Activated CD4-positive, alpha-beta T cell treated with anti-CD3 and anti-CD28 coated beads, Interleukin-2, amount 50 U/mL, for 48 hours (primary cell): ENCODE measurements at regions not wholly inside any gene's neighbourhood (a gene's known extent, or its start where the extent isn't known, plus 50 kb on each side); places are given as distances from the start of the nearest gene placed in this dataset.
"Not testable (repeated sequence)": the region's sequence is repeated elsewhere in the genome, so short reads cannot be mapped to it uniquely, and the experiment has no call there.

Experiments used
- DNase-seq, 2 experiments: peaks; one replicate each; pipeline ENCODE4 v3.0.0-alpha.2; 2020

- no peak for DNase-seq
Measured at GRCh38 chr7:69434398-69434815, 163.9 kb upstream of the AUTS2 start.

DNA sequence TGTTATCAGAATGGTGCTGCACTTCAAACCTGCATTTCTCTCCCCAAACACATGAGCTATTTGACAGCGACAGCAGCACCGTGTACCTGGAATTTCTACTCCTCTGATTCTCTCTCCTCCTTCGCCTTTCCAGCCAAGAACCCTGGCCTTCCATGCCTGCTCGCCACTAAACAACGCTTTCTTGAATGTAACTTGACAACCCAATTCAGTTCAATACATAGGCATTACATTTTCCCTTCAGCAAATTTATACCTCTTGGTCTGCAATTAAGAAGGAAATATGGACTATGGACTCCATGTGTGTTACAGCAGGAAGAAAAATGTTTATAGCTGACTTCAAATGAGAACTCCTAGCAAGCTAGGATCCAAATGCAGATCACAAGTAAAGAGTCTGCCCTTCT lies 162.6 kb upstream of the AUTS2 start:
- no peak for DNase-seq

- DNase-seq, result no peak
Measured at GRCh38 chr7:69436946-69437345, 161.3 kb upstream of the AUTS2 start.

DNA sequence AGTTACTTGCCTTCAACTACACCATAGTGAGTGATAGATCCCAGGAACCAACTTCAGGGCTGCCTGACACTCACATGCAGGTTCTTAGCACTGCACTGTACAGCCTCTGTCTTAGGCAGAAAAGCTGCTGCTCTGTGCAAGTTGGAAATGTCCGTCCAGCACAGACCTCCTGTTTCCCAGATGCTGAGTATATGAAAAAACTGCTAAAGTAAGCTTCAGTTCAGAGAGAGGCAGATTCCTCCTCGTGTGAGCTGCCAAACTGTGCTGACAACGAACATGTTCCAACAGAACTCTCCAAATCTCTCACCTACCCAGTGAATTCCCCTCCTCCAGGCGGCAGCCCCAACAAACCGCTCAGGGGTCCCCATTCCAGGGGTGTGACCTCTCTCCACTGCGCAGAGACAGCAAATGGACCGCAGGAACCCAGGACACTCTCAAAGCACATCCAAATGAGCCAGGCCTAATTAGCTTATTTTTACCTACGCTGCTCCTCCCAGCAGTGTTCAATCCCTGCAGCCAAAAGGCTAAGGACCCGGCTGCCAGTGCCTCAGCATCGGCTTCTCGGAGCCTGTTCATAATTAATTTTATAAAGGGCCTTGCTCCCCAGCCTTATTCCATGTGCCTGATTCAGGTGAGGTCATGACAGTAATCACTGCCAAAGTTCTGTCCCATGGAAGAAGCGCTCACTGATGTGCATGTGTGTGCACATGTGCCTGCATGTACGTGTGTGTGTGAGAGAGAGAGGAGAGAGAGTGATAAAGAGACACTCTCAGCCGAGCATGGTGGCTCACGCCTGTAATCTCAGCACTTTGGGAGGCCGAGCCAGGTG lies 159.5 kb upstream of the AUTS2 start:
- no peak for DNase-seq

- no peak for DNase-seq
Measured at GRCh38 chr7:69439636-69440325, 158.5 kb upstream of the AUTS2 start.

DNA sequence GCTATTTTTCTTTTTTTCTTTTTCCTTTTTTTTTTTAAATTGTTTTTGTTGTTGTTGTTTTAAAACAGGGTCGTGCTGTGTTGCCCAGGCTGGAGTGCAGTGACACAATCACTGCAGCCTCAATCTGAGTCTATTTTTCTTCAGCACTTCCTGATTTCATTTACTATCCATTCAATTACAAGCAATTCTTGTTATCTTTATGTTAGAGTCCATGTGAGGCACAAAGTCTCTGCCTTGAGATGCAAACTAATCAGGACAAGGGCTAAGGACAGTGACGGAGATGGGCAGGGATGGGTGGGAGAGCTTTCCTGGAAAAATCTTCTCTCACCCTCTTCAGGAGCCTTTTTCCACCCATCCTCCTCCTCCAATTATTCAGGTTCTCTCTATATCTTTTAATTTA lies 157.3 kb upstream of the AUTS2 start:
- DNase-seq, result no peak

DNA sequence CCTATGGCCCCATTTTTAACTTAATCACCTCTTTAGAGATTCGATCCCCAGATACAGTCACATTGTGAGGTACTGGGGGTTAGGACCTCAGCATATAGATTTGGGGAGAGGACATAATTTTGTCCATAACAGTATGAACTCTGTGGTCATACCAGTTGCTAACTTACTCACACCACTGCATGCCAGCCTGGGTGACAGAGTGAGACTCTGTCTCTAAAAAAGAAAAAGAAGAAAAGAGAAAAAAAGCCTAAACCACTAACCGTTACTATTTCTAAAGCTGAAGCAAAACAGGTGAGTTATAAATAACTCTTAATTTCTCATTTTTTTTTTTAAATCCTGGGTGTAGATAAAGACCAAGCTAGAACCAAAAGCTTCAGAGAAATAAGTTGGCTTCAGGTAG lies 155.1 kb upstream of the AUTS2 start:
- DNase-seq, result no peak

GRCh38 chr7:69445541-69445940 lies 152.7 kb upstream of the AUTS2 start:
- DNase-seq, result no peak

DNA sequence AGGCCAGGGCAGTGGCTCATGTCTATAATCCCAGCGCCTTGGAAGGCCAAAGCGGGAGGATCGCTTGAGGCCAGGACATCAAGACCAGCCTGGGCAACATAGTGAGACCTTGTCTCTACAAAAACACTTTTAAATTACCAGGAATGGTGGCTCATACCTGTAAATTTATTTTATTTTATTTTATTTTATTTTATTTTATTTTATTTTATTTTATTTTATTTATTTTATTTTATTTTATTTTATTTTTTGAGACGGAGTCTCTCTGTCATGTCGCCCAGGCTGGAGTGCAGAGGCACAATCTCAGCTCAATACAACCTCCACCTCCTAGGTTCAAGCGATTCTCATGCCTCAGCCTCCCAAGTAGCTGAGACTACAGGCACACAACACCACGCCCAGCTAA lies 152.1 kb upstream of the AUTS2 start:
- not testable (repeated sequence) for DNase-seq

GRCh38 chr7:69448071-69448470 lies 150.2 kb upstream of the AUTS2 start:
- no peak for DNase-seq

DNA sequence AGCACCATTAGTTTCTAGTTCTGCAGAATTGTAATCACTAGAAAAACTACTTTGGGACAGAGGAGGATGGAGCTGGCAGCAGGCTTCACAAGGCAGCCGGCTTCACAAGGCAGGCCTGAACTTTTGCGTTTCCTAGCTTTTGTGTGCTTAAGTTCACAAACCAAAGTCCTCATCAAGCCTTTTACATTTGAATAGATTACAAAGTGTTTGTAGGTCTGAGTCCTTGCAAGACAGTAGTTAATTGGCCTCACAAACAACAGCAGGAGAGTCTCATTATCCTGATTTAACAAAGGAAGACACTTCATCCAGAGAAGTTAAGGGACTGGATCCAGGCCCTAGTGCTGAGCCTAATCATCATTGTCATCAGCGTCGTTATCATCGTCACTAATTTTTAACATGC lies 147.8 kb upstream of the AUTS2 start:
- no peak for DNase-seq

DNA sequence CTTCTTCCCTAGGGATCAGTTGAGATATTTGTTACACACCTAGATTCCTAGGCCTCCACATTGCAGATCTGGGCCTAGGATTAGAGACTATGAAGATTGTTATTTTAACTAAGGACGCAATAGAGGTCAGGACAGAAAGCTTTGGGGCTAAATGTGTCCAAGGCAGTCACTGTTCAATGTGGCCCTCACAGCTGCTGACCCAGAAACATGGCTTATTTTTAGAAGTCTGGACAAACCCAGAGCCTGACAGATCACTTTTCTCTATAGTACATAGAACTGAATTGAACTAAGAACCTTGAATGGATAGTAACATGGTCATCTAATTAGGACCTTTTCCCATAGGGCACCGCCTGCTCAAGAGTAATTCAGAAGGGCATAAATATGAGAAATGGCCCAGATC lies 146.6 kb upstream of the AUTS2 start:
- no peak for DNase-seq

DNA sequence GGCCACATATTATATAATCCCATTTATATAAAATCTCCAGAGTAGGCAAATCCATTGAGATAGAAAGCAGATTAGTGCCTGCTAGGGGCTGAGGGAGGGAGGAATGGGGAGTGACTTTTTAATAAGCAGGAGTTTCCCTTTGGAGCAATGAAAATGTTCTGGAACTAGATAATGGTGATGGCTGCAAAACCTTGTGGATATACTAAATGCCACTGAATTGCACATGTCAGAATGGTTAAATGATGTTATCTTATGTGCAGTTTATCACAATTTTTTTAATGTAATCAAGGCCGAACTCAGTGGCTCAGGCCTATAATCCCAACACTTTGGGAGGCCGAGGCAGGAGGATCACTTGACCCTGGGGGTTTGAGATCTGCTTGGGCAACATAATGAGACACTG lies 145.5 kb upstream of the AUTS2 start:
- DNase-seq, result no peak

DNA sequence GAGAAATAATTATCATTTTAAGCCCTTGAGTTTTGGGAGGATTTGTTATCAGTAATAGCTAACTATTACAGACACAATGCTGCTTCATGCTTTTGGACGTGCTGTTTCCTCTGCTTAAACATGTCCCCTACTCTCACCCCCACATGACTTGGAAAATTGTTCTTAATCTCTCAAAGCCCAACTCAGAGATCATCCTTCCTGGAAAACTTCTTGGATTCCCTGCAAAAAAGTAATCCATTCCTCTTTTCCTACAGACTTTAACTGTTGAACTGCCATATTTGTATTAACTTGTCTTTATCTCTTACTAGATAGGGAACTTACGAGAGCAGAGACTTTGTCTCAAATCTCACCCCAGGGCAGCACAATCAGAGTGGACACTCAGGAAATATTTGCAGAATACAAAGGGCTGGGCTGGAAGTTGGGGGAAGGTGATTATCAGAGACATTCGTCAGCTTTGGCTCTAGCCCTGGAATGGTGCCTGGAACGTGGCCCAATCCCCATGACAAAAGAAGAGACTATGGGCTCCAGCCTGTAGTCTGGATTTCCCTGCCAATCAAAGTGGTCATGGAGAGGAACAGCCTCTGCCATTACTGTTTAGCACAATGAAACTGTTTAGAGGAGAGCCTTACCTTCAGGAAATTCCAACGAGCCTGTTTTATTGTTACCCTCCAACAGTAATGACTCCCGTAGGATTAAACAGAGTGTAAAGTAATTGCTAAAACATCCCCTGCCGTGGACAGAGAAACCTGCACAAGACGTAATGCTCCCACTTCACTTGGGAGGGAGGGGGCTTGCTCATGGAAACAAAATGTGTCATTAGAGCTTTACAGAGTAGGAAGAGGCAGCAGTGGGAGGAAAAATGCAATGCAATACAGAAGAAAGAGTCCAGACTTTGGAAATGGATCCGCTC lies 140.4 kb upstream of the AUTS2 start:
- no peak for DNase-seq

GRCh38 chr7:69464035-69464434 lies 134.2 kb upstream of the AUTS2 start:
- DNase-seq, result no peak

DNA sequence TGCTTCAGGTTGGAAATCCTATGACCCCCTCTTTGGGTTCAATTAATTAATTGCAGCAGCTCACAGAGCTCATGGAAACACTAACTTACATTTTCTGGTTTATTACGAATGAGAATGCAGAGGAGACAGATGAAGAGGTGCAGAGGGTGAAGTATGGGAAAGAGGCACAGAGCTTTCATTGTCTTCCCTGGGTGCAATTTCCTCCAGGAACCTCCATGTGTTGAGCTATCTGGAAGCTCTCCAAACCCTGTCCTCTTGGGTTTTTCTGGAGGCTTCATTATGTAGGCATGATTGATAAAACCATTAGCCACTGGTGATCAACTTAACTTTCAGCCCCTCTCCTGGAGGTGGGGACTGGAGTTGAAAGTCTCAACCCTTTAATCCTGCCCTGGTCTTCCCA lies 133.0 kb upstream of the AUTS2 start:
- DNase-seq, result no peak

- no peak for DNase-seq
Measured at GRCh38 chr7:69467826-69468225, 130.4 kb upstream of the AUTS2 start.

DNA sequence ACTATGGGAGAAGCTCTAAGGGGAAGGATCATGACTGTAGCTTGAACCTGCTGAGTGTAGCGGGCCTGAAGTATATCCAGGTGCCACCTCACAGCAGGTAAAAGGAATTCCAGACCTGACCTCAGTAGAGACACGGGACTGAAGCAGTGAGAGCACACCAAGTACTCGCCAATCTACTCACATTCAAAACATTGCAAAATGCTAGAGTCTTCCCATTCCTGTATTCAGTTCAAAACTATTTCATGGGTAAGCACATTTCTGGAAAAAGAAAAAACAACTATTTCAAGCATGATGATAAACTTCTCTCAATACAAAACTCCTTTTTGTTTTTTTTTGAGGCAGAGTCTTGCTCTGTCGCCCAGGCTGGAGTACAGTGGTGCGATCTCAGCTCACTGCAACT lies 121.9 kb upstream of the AUTS2 start:
- no peak for DNase-seq

GRCh38 chr7:69482676-69483075 lies 115.6 kb upstream of the AUTS2 start:
- DNase-seq, result no peak

DNA sequence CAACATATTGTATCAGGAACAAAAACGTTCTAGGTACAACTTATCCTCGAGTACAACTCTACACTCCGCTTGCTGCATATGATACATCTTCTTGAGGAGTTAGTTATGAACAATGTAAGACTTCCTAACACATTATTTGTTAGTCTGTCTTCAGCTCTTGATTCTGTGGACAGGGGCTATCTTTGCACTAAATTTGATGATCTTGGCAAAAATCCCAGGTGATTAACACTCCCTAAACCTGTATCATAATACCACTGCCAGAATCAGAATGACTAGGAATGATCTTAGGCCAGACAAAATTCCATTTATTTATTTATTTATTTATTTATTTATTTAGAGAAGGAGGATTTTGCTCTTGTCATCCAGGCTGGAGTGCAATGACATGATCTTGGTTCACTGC lies 108.7 kb upstream of the AUTS2 start:
- DNase-seq, result no peak

DNA sequence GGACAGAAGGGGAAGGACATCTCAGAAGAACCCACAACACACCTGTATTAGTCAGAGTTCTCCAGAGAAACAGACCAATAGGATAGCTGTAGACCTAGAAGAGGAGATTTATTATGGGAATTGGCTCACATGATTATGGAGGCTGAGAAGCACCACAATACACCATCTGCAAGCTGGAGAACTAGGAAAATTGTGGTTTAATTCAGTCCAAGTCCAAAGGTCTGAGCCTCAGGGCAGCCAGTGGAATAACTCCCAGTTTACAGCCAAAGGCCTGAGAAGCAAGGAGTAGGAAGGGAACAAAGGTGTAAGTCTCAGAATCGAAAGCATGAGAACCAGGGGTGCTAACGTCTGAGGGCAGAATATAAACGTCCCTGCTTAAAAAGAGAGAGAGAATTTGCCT lies 99.6 kb upstream of the AUTS2 start:
- no peak for DNase-seq

- no peak for DNase-seq
Measured at GRCh38 chr7:69502358-69502757, 95.9 kb upstream of the AUTS2 start.

DNA sequence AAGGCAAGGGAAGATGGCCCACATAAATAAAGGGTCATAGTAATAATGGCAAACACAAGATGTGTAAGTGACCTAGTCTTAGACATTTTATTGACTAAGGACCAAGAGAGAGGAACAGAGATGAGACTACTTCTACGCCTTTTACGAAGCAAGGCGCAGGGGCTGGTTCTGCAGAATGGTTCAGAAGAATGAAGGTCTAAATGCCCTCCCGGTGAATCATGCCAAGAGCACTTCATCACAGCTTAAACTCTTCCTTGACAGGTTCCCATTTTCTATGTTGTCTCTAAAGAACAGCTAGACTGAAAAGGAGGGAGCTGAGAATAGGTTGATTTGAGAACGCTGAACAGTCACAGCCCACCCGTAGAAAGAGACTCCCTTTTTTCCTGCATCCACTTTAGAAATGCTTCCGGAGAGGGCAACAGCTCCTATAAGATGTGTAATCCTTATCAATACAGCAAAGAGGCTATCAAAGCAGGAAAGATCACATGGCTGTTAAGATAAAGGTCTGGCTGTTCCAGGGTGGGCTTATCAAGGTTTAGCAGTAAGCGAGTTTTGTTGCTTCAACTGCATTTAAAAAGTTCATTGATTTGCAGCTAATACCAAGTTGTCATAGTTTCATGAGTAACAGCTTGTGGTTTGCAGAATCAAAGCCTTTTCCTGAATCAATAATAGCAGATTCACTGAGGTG lies 93.4 kb upstream of the AUTS2 start:
- DNase-seq, result no peak
